ENCODE measurements at regions not wholly inside any gene's neighbourhood (a gene's known extent, or its start where the extent isn't known, plus 50 kb on each side); places are given as distances from the start of the nearest gene placed in this dataset.

GRCh38 chr3:177414093-177414492 lies 216.8 kb upstream of the TBL1XR1 start:
- no peak for TF ChIP-seq CTCF (IDR thresholded peaks at IDR 0.05; ENCODE audit: low read depth, low read length)
- Histone ChIP-seq H3K4me1 (ENCODE audit: low read depth) (peaks cover 11% of the 10 kb centered on the region), H3K9me3 (ENCODE audit: low read depth) (no peaks in the 10 kb centered on the region), H3K4me3 (no peak overlapping the region), H3K27ac (no peak overlapping the region), H3K36me3 (no peaks in the 10 kb centered on the region), H3K27me3 (no peaks in the 10 kb centered on the region)
- no peak for DNase-seq (ENCODE audit: low read depth in 1 of 2, low spot score in 1 of 2)

- no peak overlapping the region for H3K4me3 ChIP-seq
- H3K36me3 ChIP-seq: no peaks in the 10 kb centered on the region
- H3K27me3 ChIP-seq: no peaks in the 10 kb centered on the region
- H3K27ac ChIP-seq: no peak overlapping the region
- no peaks in the 10 kb centered on the region for H3K9me3 ChIP-seq (ENCODE audit: low read depth)
- no peak for TF ChIP-seq CTCF (IDR thresholded peaks at IDR 0.05; ENCODE audit: low read depth, low read length)
- H3K4me1 ChIP-seq (ENCODE audit: low read depth): peaks cover 11% of the 10 kb centered on the region
- no peak for DNase-seq (ENCODE audit: low read depth in 1 of 2, low spot score in 1 of 2)
Measured at GRCh38 chr3:177418787-177419186, 221.5 kb upstream of the TBL1XR1 start.

GRCh38 chr3:177419904-177420601 lies 222.8 kb upstream of the TBL1XR1 start:
- Histone ChIP-seq H3K4me3 (no peak overlapping the region), H3K9me3 (ENCODE audit: low read depth) (no peaks in the 10 kb centered on the region), H3K36me3 (no peaks in the 10 kb centered on the region), H3K4me1 (ENCODE audit: low read depth) (peaks cover 11% of the 10 kb centered on the region), H3K27me3 (no peaks in the 10 kb centered on the region), H3K27ac (no peak overlapping the region)
- DNase-seq (ENCODE audit: low read depth in 1 of 2, low spot score in 1 of 2): no peak
- TF ChIP-seq CTCF (IDR thresholded peaks at IDR 0.05; ENCODE audit: low read depth, low read length): no peak

- Histone ChIP-seq H3K36me3 (no peaks in the 10 kb centered on the region), H3K27ac (no peak overlapping the region), H3K4me1 (ENCODE audit: low read depth) (peaks cover 11% of the 10 kb centered on the region), H3K4me3 (no peak overlapping the region), H3K9me3 (ENCODE audit: low read depth) (no peaks in the 10 kb centered on the region), H3K27me3 (no peaks in the 10 kb centered on the region)
- TF ChIP-seq CTCF (IDR thresholded peaks at IDR 0.05; ENCODE audit: low read depth, low read length): no peak
- no peak for DNase-seq (ENCODE audit: low read depth in 1 of 2, low spot score in 1 of 2)
Measured at GRCh38 chr3:177420651-177421480, 223.6 kb upstream of the TBL1XR1 start.

GRCh38 chr3:177421481-177421785 lies 224.2 kb upstream of the TBL1XR1 start:
- H3K4me3 ChIP-seq: no peak overlapping the region
- no peak for DNase-seq (ENCODE audit: low read depth in 1 of 2, low spot score in 1 of 2)
- H3K27me3 ChIP-seq: no peaks in the 10 kb centered on the region
- H3K36me3 ChIP-seq: no peaks in the 10 kb centered on the region
- H3K4me1 ChIP-seq (ENCODE audit: low read depth): peaks cover 11% of the 10 kb centered on the region
- H3K27ac ChIP-seq: no peak overlapping the region
- H3K9me3 ChIP-seq (ENCODE audit: low read depth): no peaks in the 10 kb centered on the region
- TF ChIP-seq CTCF (IDR thresholded peaks at IDR 0.05; ENCODE audit: low read depth, low read length): no peak
